ENCODE measurements at regions not wholly inside any gene's neighbourhood (a gene's known extent, or its start where the extent isn't known, plus 50 kb on each side); places are given as distances from the start of the nearest gene placed in this dataset.
"Not testable (repeated sequence)": the region's sequence is repeated elsewhere in the genome, so short reads cannot be mapped to it uniquely, and the experiment has no call there.

- DNase-seq, result no peak
Measured at GRCh38 chr12:5268424-5269210, 163.3 kb upstream of the NTF3 start.

- no peak for DNase-seq
Measured at GRCh38 chr12:5269846-5270245, 162.1 kb upstream of the NTF3 start.

GRCh38 chr12:5272018-5272785, 159.7 kb upstream of the NTF3 start:
- no peak for DNase-seq

GRCh38 chr12:5273709-5274108, 158.2 kb upstream of the NTF3 start:
- DNase-seq, result no peak

- DNase-seq, result no peak
Measured at GRCh38 chr12:5276327-5276880, 155.5 kb upstream of the NTF3 start.

GRCh38 chr12:5280086-5280485, 151.8 kb upstream of the NTF3 start:
- no peak for DNase-seq

- DNase-seq, result not testable (repeated sequence)
Measured at GRCh38 chr12:5290368-5290767, 141.5 kb upstream of the NTF3 start.

- no peak for DNase-seq
Measured at GRCh38 chr12:5292651-5293050, 139.3 kb upstream of the NTF3 start.

- no peak for DNase-seq
Measured at GRCh38 chr12:5293773-5294172, 138.1 kb upstream of the NTF3 start.

GRCh38 chr12:5294274-5295070, 137.4 kb upstream of the NTF3 start:
- no peak for DNase-seq

- no peak for DNase-seq
Measured at GRCh38 chr12:5295151-5295550, 136.8 kb upstream of the NTF3 start.

- no peak for DNase-seq
Measured at GRCh38 chr12:5295996-5296395, 135.9 kb upstream of the NTF3 start.

- no peak for DNase-seq
Measured at GRCh38 chr12:5301539-5301938, 130.4 kb upstream of the NTF3 start.

GRCh38 chr12:5305425-5305824, 126.5 kb upstream of the NTF3 start:
- DNase-seq, result no peak

- DNase-seq, result no peak
Measured at GRCh38 chr12:5305886-5306545, 125.9 kb upstream of the NTF3 start.

- no peak for DNase-seq
Measured at GRCh38 chr12:5307065-5307464, 124.8 kb upstream of the NTF3 start.

- no peak for DNase-seq
Measured at GRCh38 chr12:5308216-5308615, 123.7 kb upstream of the NTF3 start.

- DNase-seq, result no peak
Measured at GRCh38 chr12:5308996-5309395, 122.9 kb upstream of the NTF3 start.

GRCh38 chr12:5309654-5310053, 122.3 kb upstream of the NTF3 start:
- no peak for DNase-seq

- no peak for DNase-seq
Measured at GRCh38 chr12:5310151-5310550, 121.8 kb upstream of the NTF3 start.

GRCh38 chr12:5317556-5317955, 114.4 kb upstream of the NTF3 start:
- DNase-seq, result no peak

GRCh38 chr12:5318874-5319273, 113.0 kb upstream of the NTF3 start:
- DNase-seq, result no peak

Measured in activated CD4-positive, alpha-beta T cell treated with anti-CD3 and anti-CD28 coated beads, Interleukin-2, amount 50 U/mL, for 48 hours (primary cell).